ENCODE measurements at regions not wholly inside any gene's neighbourhood (a gene's known extent, or its start where the extent isn't known, plus 50 kb on each side); places are given as distances from the start of the nearest gene placed in this dataset.

DNA sequence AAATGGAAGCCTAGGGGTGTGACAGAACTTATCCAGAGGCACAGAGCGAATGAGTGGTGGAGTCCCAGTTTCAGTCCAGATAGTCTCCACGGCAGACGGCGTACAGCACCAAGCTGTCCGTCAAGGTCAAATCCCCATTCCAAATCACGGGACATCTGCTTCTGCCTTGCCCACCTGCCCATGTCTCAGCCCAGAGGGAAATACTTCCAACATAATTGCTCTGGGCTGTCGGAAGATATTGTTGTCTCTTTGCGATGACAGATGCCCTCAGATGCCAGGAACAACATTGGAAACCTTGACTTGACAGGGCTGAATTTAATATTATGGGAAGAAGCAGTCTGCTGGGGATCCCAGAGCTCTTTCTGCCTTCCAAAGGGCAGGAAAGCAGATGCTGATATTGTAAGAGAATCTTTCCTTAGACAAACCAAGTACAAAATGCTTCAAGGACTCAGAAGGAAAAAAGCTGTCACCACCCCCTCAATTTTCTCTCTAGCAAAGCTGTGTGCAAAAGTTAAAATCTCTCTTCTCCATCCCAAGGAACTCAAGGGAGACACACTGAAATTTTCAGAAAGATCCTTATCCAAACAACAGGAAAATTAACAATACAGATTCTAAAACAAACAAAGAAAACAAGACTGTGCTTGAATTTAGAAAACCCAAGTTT is 364.0 kb downstream of the LRATD1 start:
- TF ChIP-seq TAF1 (IDR thresholded peaks at IDR 0.05; ENCODE audit: borderline replicate concordance, insufficient read depth, low read length), result no peak
- TF ChIP-seq POLR2AphosphoS5 (IDR thresholded peaks at IDR 0.05; ENCODE audit: low read depth, low read length), result no peak
- TF ChIP-seq, protein P1, sequence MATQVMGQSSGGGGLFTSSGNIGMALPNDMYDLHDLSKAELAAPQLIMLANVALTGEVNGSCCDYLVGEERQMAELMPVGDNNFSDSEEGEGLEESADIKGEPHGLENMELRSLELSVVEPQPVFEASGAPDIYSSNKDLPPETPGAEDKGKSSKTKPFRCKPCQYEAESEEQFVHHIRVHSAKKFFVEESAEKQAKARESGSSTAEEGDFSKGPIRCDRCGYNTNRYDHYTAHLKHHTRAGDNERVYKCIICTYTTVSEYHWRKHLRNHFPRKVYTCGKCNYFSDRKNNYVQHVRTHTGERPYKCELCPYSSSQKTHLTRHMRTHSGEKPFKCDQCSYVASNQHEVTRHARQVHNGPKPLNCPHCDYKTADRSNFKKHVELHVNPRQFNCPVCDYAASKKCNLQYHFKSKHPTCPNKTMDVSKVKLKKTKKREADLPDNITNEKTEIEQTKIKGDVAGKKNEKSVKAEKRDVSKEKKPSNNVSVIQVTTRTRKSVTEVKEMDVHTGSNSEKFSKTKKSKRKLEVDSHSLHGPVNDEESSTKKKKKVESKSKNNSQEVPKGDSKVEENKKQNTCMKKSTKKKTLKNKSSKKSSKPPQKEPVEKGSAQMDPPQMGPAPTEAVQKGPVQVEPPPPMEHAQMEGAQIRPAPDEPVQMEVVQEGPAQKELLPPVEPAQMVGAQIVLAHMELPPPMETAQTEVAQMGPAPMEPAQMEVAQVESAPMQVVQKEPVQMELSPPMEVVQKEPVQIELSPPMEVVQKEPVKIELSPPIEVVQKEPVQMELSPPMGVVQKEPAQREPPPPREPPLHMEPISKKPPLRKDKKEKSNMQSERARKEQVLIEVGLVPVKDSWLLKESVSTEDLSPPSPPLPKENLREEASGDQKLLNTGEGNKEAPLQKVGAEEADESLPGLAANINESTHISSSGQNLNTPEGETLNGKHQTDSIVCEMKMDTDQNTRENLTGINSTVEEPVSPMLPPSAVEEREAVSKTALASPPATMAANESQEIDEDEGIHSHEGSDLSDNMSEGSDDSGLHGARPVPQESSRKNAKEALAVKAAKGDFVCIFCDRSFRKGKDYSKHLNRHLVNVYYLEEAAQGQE (IDR thresholded peaks at IDR 0.05; ENCODE audit: insufficient read depth in 1 of 2, low read depth in 2 of 2, low read length in 2 of 2), result no peak
- no peak for TF ChIP-seq SIN3A (IDR thresholded peaks at IDR 0.05; ENCODE audit: borderline replicate concordance, insufficient read depth, low read length)
- TF ChIP-seq FOXP2 (optimal IDR thresholded peaks at IDR 0.05; ENCODE audit: borderline replicate concordance, extremely low read depth, extremely low read length, insufficient read depth), result no peak

All from PFSK-1 (cell line).